Ovary (tissue), 7 donors: ENCODE measurements at regions not wholly inside any gene's neighbourhood (a gene's known extent, or its start where the extent isn't known, plus 50 kb on each side); places are given as distances from the start of the nearest gene placed in this dataset.

ENCODE experiments used
- DNase-seq, 5 donors: peaks; one replicate each; pipeline ENCODE4 v3.0.0-alpha.2; 2019 to 2020
- H3K27ac ChIP-seq, 2 donors: fragments of 200-600 bp; one replicate each; pipeline versions ENCODE4 v1.5.1 to v1.8.0; 2019 to 2022
- H3K27me3 ChIP-seq: fragments of 200-600 bp; one replicate; pipeline ENCODE4 v1.8.0; 2022
- H3K36me3 ChIP-seq: fragments of 200-600 bp; sonication (generic); one replicate; pipeline ENCODE4 v1.5.1; 2019
- H3K4me1 ChIP-seq: one replicate; pipeline ENCODE4 v1.8.1; 2013; ENCODE audit warnings: mild to moderate bottlenecking, moderate library complexity; ENCODE audit not compliant: insufficient read depth
- H3K4me3 ChIP-seq: fragments of 200-600 bp; sonication (generic); one replicate; pipeline ENCODE4 v1.5.1; 2017
- H3K9me3 ChIP-seq, 2 donors: fragments of 200-600 bp in 1 of 2; sonication (generic) in 1 of 2; one replicate each; pipeline versions ENCODE4 v1.5.1 to v1.8.1; 2013 to 2019; ENCODE audit warnings: mild to moderate bottlenecking in 1 of 2, moderate library complexity in 1 of 2
- CTCF ChIP-seq, 3 donors: fragments of 450-650 bp in 2 of 3; fragments of 200-600 bp in 1 of 3; IDR thresholded peaks; one replicate each; pipeline versions ENCODE4 v1.5.1 to v1.8.0; 2016 to 2022; ENCODE audit warnings: antibody characterized with exemption in 3 of 3, mild to moderate bottlenecking in 1 of 3
- EP300 ChIP-seq: sonication (generic); formaldehyde crosslinking; IDR thresholded peaks from one replicate; pipeline ENCODE4 v1.6.1; 2017; ENCODE audit warnings: antibody characterized with exemption
- POLR2A ChIP-seq: fragments of 450-650 bp; IDR thresholded peaks from one replicate; pipeline ENCODE4 v1.6.1; 2017; ENCODE audit warnings: antibody characterized with exemption, mild to moderate bottlenecking, moderate library complexity
- WGBS, 3 donors: extraction: QIAGEN DNeasy Blood & Tissue Kit in 1 of 3; methylation state at CpG; one replicate each; pipeline versions ENCODE4 v1.1.5 to v1.1.7; 2013 to 2017; 5-methylcytosine and 5-hydroxymethylcytosine counted together
- intact Hi-C, 4 donors: fragments of 100-400 bp; cut with DNase I; formaldehyde crosslinking; loops; one replicate each; pipeline versions ENCODE4 v1.11.0 to v1.15.1; 2022 to 2023
- donor health status: DM: no; HTN: no; CAD: no; lungs with moderate emphysema.
- donor health status: DM: no; HTN: no; CAD: no.
- donor health status: Bipolar disorder and iron deficiency.
- donor health status: DM: no; HTN: no; CAD: no.
- donor health status: DM: yes; HTN: yes; CAD: no.

GRCh38 chr15:79195239-79195638, 87.3 kb upstream of the ANKRD34C start:
- Histone ChIP-seq H3K9me3 (no peaks in the 10 kb centered on the region), H3K27me3 (no peaks in the 10 kb centered on the region), H3K27ac (no peak overlapping the region), H3K4me1 (no peaks in the 10 kb centered on the region), H3K4me3 (no peak overlapping the region), H3K36me3 (no peaks in the 10 kb centered on the region)
- 56 to 67% (median 57%) methylated on average over 4 of the region's 4 CpGs for WGBS, 3 donors
- TF ChIP-seq CTCF (IDR thresholded peaks at IDR 0.05): no peak
- no peak for TF ChIP-seq POLR2A
- no peak for TF ChIP-seq EP300
- intact Hi-C loops: loop anchor here in 1 of 4 donors (10.0 kb wide), 1 partner anchor 160 kb away; no protein-coding TSS in a partner anchor
- no peak for DNase-seq

- no peaks in the 10 kb centered on the region for H3K4me1 ChIP-seq
- intact Hi-C loops: loop anchor here in 1 of 4 donors (10.0 kb wide), 1 partner anchor 160 kb away; no protein-coding TSS in a partner anchor
- WGBS, 3 donors: 46 to 52% (median 51%) methylated on average over 3 of the region's 3 CpGs
Observed at GRCh38 chr15:79194386-79194785, 88.1 kb upstream of the ANKRD34C start.

GRCh38 chr15:79193549-79193948, 89.0 kb upstream of the ANKRD34C start:
- no peaks in the 10 kb centered on the region for H3K9me3 ChIP-seq
- no peak overlapping the region for H3K4me3 ChIP-seq
- H3K27ac ChIP-seq: no peak overlapping the region
- TF ChIP-seq CTCF (IDR thresholded peaks at IDR 0.05) (no peak), EP300 (no peak), POLR2A (no peak)
- 72 to 85% (median 83%) methylated on average over 2 of the region's 2 CpGs for WGBS, 3 donors
- no peaks in the 10 kb centered on the region for H3K4me1 ChIP-seq
- no peak for DNase-seq
- no peaks in the 10 kb centered on the region for H3K27me3 ChIP-seq
- H3K36me3 ChIP-seq: no peaks in the 10 kb centered on the region
- intact Hi-C loops: loop anchor here in 1 of 4 donors (10.0 kb wide), 1 partner anchor 159 kb away; no protein-coding TSS in a partner anchor

More at GRCh38 chr15:79194386-79194785, 88.1 kb upstream of the ANKRD34C start:
- H3K4me3 ChIP-seq: no peak overlapping the region
- no peaks in the 10 kb centered on the region for H3K9me3 ChIP-seq
- no peak overlapping the region for H3K27ac ChIP-seq
- no peaks in the 10 kb centered on the region for H3K27me3 ChIP-seq
- TF ChIP-seq EP300 (no peak), CTCF (IDR thresholded peaks at IDR 0.05) (no peak), POLR2A (no peak)
- DNase-seq: no peak
- no peaks in the 10 kb centered on the region for H3K36me3 ChIP-seq

- Histone ChIP-seq H3K9me3 (no peaks in the 10 kb centered on the region), H3K4me3 (no peak overlapping the region), H3K4me1 (no peaks in the 10 kb centered on the region), H3K27me3 (no peaks in the 10 kb centered on the region), H3K27ac (no peak overlapping the region), H3K36me3 (no peaks in the 10 kb centered on the region)
- TF ChIP-seq EP300: no peak
- WGBS, 3 donors: 65 to 89% (median 75%) methylated on average over 6 of the region's 6 CpGs
- DNase-seq: no peak
- intact Hi-C loops: loop anchor here in 1 of 4 donors (10.0 kb wide), 1 partner anchor 158 kb away; no protein-coding TSS in a partner anchor
Observed at GRCh38 chr15:79193103-79193502, 89.4 kb upstream of the ANKRD34C start.

- Histone ChIP-seq H3K27me3 (no peaks in the 10 kb centered on the region), H3K9me3 (no peaks in the 10 kb centered on the region), H3K27ac (no peak overlapping the region), H3K36me3 (no peaks in the 10 kb centered on the region), H3K4me1 (no peaks in the 10 kb centered on the region), H3K4me3 (no peak overlapping the region)
- DNase-seq: no peak
- TF ChIP-seq CTCF (IDR thresholded peaks at IDR 0.05) (no peak), POLR2A (no peak), EP300 (no peak)
- intact Hi-C loops: loop anchor here in 1 of 4 donors (10.0 kb wide), 1 partner anchor 158 kb away; no protein-coding TSS in a partner anchor
- 57 to 68% (median 59%) methylated on average over 10 of the region's 10 CpGs for WGBS, 3 donors
Observed at GRCh38 chr15:79192462-79193036, 90.0 kb upstream of the ANKRD34C start.
